ENCODE measurements at regions not wholly inside any gene's neighbourhood (a gene's known extent, or its start where the extent isn't known, plus 50 kb on each side); places are given as distances from the start of the nearest gene placed in this dataset.

GRCh38 chrY:8897876-8898275, 439.4 kb upstream of the TSPY4 start:
- TF ChIP-seq CTCF (IDR thresholded peaks at IDR 0.05), result no peak
- TF ChIP-seq POLR2A (IDR thresholded peaks at IDR 0.05), result no peak
- no peak for TF ChIP-seq EP300 (IDR thresholded peaks at IDR 0.05)

All from tibial nerve (tissue), 4 donors.